NB4 (cell line): ENCODE measurements at regions not wholly inside any gene's neighbourhood (a gene's known extent, or its start where the extent isn't known, plus 50 kb on each side); places are given as distances from the start of the nearest gene placed in this dataset.

ENCODE experiments used
- DNase-seq: peaks from one replicate; pipeline ENCODE4 v3.0.0; 2010; ENCODE audit warnings: low read depth
- H3K4me3 ChIP-seq: one replicate; pipeline ENCODE4 v1.5.1; 2011; ENCODE audit warnings: mild to moderate bottlenecking, low read depth, low read length, moderate library complexity
- CTCF ChIP-seq: IDR thresholded peaks from one replicate; pipeline ENCODE4 v1.5.1; 2012; ENCODE audit warnings: low read depth, low read length
- MAX ChIP-seq: IDR thresholded peaks from 2 replicates; pipeline ENCODE4 v1.6.1; 2011; ENCODE audit warnings: low read depth, low read length
- MYC ChIP-seq: IDR thresholded peaks from 2 replicates; pipeline ENCODE4 v1.6.1; 2011; ENCODE audit warnings: low read depth, low read length
- POLR2A ChIP-seq: IDR thresholded peaks from 2 replicates; pipeline ENCODE4 v1.6.1; 2011; ENCODE audit warnings: mild to moderate bottlenecking; ENCODE audit not compliant: insufficient read length; ENCODE audit errors: extremely low read depth

GRCh38 chr12:92481066-92481465 is 221.7 kb upstream of the PLEKHG7 start:
- no peak overlapping the region for H3K4me3 ChIP-seq
- no peak for TF ChIP-seq POLR2A
- no peak for DNase-seq

- no peak overlapping the region for H3K4me3 ChIP-seq
- no peak for TF ChIP-seq POLR2A
- no peak for TF ChIP-seq MAX
- no peak for TF ChIP-seq MYC
- no peak for TF ChIP-seq CTCF
- DNase-seq: no peak
These were observed 224.1 kb upstream of the PLEKHG7 start for GRCh38 chr12:92478692-92479091.

- no peak for TF ChIP-seq MYC
- TF ChIP-seq CTCF: no peak
- TF ChIP-seq MAX: no peak
- TF ChIP-seq POLR2A: no peak
These were observed 225.9 kb upstream of the PLEKHG7 start for GRCh38 chr12:92476844-92477243.

GRCh38 chr12:92473564-92473963 is 229.2 kb upstream of the PLEKHG7 start:
- no peak for TF ChIP-seq POLR2A
- no peak for TF ChIP-seq MYC
- no peak for TF ChIP-seq CTCF
- no peak overlapping the region for H3K4me3 ChIP-seq
- no peak for DNase-seq

More at GRCh38 chr12:92476844-92477243, 225.9 kb upstream of the PLEKHG7 start:
- no peak overlapping the region for H3K4me3 ChIP-seq
- DNase-seq: no peak

- TF ChIP-seq MAX (no peak), MYC (no peak), POLR2A (no peak), CTCF (no peak)
- H3K4me3 ChIP-seq: no peak overlapping the region
- no peak for DNase-seq
These were observed 230.6 kb upstream of the PLEKHG7 start for GRCh38 chr12:92472201-92472600.

- DNase-seq: no peak
- no peak for TF ChIP-seq MAX
- no peak for TF ChIP-seq CTCF
- no peak for TF ChIP-seq MYC
- TF ChIP-seq POLR2A: no peak
- H3K4me3 ChIP-seq: no peak overlapping the region
These were observed 231.2 kb upstream of the PLEKHG7 start for GRCh38 chr12:92471551-92471950.
